Suprapubic skin (tissue), 4 donors: ENCODE measurements at regions not wholly inside any gene's neighbourhood (a gene's known extent, or its start where the extent isn't known, plus 50 kb on each side); places are given as distances from the start of the nearest gene placed in this dataset.

Source experiments
- DNase-seq, 2 donors: peaks; one replicate each; pipeline ENCODE4 v3.0.0-alpha.2; 2019; ENCODE audit warnings: low spot score in 2 of 2
- H3K27ac ChIP-seq: fragments of 200-600 bp; sonication (generic); one replicate; pipeline ENCODE4 v1.5.1; 2019
- H3K27me3 ChIP-seq: fragments of 200-600 bp; sonication (generic); one replicate; pipeline ENCODE4 v1.5.1; 2019
- H3K36me3 ChIP-seq: fragments of 200-600 bp; sonication (generic); one replicate; pipeline ENCODE4 v1.5.1; 2019
- H3K4me1 ChIP-seq: fragments of 200-600 bp; sonication (generic); one replicate; pipeline ENCODE4 v1.5.1; 2019
- H3K4me3 ChIP-seq: fragments of 200-600 bp; sonication (generic); one replicate; pipeline ENCODE4 v1.5.1; 2019; ENCODE audit warnings: mild to moderate bottlenecking
- H3K9me3 ChIP-seq: fragments of 200-600 bp; sonication (generic); one replicate; pipeline ENCODE4 v1.5.1; 2019
- CTCF ChIP-seq, 2 donors: fragments of 200-600 bp in 1 of 2; fragments of 450-650 bp in 1 of 2; sonication (generic) in 1 of 2; IDR thresholded peaks; one replicate each; pipeline ENCODE4 v1.5.1; 2016 to 2019; ENCODE audit warnings: antibody characterized with exemption in 2 of 2, mild to moderate bottlenecking in 1 of 2, moderate library complexity in 1 of 2
- EP300 ChIP-seq: sonication (generic); formaldehyde crosslinking; IDR thresholded peaks from one replicate; pipeline ENCODE4 v1.6.1; 2017; ENCODE audit warnings: antibody characterized with exemption
- POLR2A ChIP-seq, 2 donors: fragments of 450-650 bp; IDR thresholded peaks; one replicate each; pipeline ENCODE4 v1.6.1; 2017; ENCODE audit warnings: antibody characterized with exemption in 2 of 2, mild to moderate bottlenecking in 2 of 2, moderate library complexity in 2 of 2
- POLR2AphosphoS5 ChIP-seq, 3 donors: sonication (generic); formaldehyde crosslinking; IDR thresholded peaks; one replicate each; pipeline ENCODE4 v1.6.1; 2017; ENCODE audit warnings: antibody characterized with exemption in 3 of 3
- WGBS: methylation state at CpG from one replicate; pipeline ENCODE4 v1.1.5; 2018; 5-methylcytosine and 5-hydroxymethylcytosine counted together

GRCh38 chr2:212922701-212923100 lies 228.7 kb downstream of the IKZF2 start:
- H3K9me3 ChIP-seq, result no peaks in the 10 kb centered on the region
- peaks cover 4% of the 10 kb centered on the region for H3K4me1 ChIP-seq
- no peaks in the 10 kb centered on the region for H3K27me3 ChIP-seq
- 84% methylated on average over 2 of the region's 2 CpGs for WGBS
- no peak overlapping the region for H3K27ac ChIP-seq
- no peak overlapping the region for H3K4me3 ChIP-seq
- no peaks in the 10 kb centered on the region for H3K36me3 ChIP-seq
- TF ChIP-seq EP300 (no peak), POLR2AphosphoS5 (IDR thresholded peaks at IDR 0.05) (no peak), CTCF (IDR thresholded peaks at IDR 0.05) (no peak), POLR2A (IDR thresholded peaks at IDR 0.05) (no peak)
- no peak for DNase-seq

GRCh38 chr2:212921711-212922110 lies 229.7 kb downstream of the IKZF2 start:
- Histone ChIP-seq H3K9me3 (no peaks in the 10 kb centered on the region), H3K4me3 (no peak overlapping the region), H3K4me1 (peaks cover under 1% of the 10 kb centered on the region), H3K27ac (no peak overlapping the region), H3K27me3 (no peaks in the 10 kb centered on the region), H3K36me3 (no peaks in the 10 kb centered on the region)
- no peak for DNase-seq
- TF ChIP-seq POLR2A (IDR thresholded peaks at IDR 0.05) (no peak), POLR2AphosphoS5 (IDR thresholded peaks at IDR 0.05) (no peak), EP300 (no peak), CTCF (IDR thresholded peaks at IDR 0.05) (no peak)

GRCh38 chr2:212921061-212921460 lies 230.4 kb downstream of the IKZF2 start:
- no peak for DNase-seq
- H3K4me3 ChIP-seq, result no peak overlapping the region
- H3K27me3 ChIP-seq, result no peaks in the 10 kb centered on the region
- TF ChIP-seq CTCF (IDR thresholded peaks at IDR 0.05), result no peak
- TF ChIP-seq POLR2A (IDR thresholded peaks at IDR 0.05), result no peak
- no peak for TF ChIP-seq POLR2AphosphoS5 (IDR thresholded peaks at IDR 0.05)
- TF ChIP-seq EP300, result no peak
- no peaks in the 10 kb centered on the region for H3K9me3 ChIP-seq
- 85% methylated on average over 3 of the region's 3 CpGs for whole genome bisulfite sequencing
- H3K36me3 ChIP-seq, result no peaks in the 10 kb centered on the region
- H3K27ac ChIP-seq, result no peak overlapping the region
- no peaks in the 10 kb centered on the region for H3K4me1 ChIP-seq

- no peak for TF ChIP-seq CTCF (IDR thresholded peaks at IDR 0.05)
- TF ChIP-seq EP300, result no peak
- TF ChIP-seq POLR2A (IDR thresholded peaks at IDR 0.05), result no peak
- no peak for TF ChIP-seq POLR2AphosphoS5 (IDR thresholded peaks at IDR 0.05)
- no peak for DNase-seq
Observed at GRCh38 chr2:212919238-212919637, 232.2 kb downstream of the IKZF2 start.

GRCh38 chr2:212918336-212918735 lies 233.1 kb downstream of the IKZF2 start:
- DNase-seq, result no peak
- H3K4me3 ChIP-seq, result no peak overlapping the region
- TF ChIP-seq POLR2A (IDR thresholded peaks at IDR 0.05) (no peak), POLR2AphosphoS5 (IDR thresholded peaks at IDR 0.05) (no peak), CTCF (IDR thresholded peaks at IDR 0.05) (no peak), EP300 (no peak)
- no peaks in the 10 kb centered on the region for H3K36me3 ChIP-seq
- no peak overlapping the region for H3K27ac ChIP-seq
- no peaks in the 10 kb centered on the region for H3K27me3 ChIP-seq
- no peaks in the 10 kb centered on the region for H3K4me1 ChIP-seq
- no peaks in the 10 kb centered on the region for H3K9me3 ChIP-seq

More at GRCh38 chr2:212919238-212919637, 232.2 kb downstream of the IKZF2 start:
- H3K9me3 ChIP-seq, result no peaks in the 10 kb centered on the region
- no peaks in the 10 kb centered on the region for H3K27me3 ChIP-seq
- no peaks in the 10 kb centered on the region for H3K4me1 ChIP-seq
- WGBS, result 81% methylated on average over 2 of the region's 2 CpGs
- H3K27ac ChIP-seq, result no peak overlapping the region
- no peak overlapping the region for H3K4me3 ChIP-seq
- H3K36me3 ChIP-seq, result no peaks in the 10 kb centered on the region
